ENCODE measurements at regions not wholly inside any gene's neighbourhood (a gene's known extent, or its start where the extent isn't known, plus 50 kb on each side); places are given as distances from the start of the nearest gene placed in this dataset.

- no peak overlapping the region for H3K27ac ChIP-seq
- H3K4me3 ChIP-seq = no peak overlapping the region
- TF ChIP-seq CTCF (IDR thresholded peaks at IDR 0.05) = no peak
- DNase-seq (ENCODE audit: low spot score) = no peak
Observed at GRCh38 chr18:11437046-11437445, 172.3 kb upstream of the SLC35G4 start.

- Histone ChIP-seq H3K4me3 (no peak overlapping the region), H3K27ac (no peak overlapping the region)
- no peak for TF ChIP-seq CTCF (IDR thresholded peaks at IDR 0.05)
- DNase-seq (ENCODE audit: low spot score) = no peak
Observed at GRCh38 chr18:11432360-11432811, 177.0 kb upstream of the SLC35G4 start.

- Histone ChIP-seq H3K27ac (no peak overlapping the region), H3K4me3 (no peak overlapping the region)
- TF ChIP-seq CTCF (IDR thresholded peaks at IDR 0.05) = no peak
- no peak for DNase-seq (ENCODE audit: low spot score)
Observed at GRCh38 chr18:11429876-11430275, 179.5 kb upstream of the SLC35G4 start.

- TF ChIP-seq CTCF (IDR thresholded peaks at IDR 0.05) = no peak
- Histone ChIP-seq H3K27ac (no peak overlapping the region), H3K4me3 (no peak overlapping the region)
- DNase-seq (ENCODE audit: low spot score) = no peak
Observed at GRCh38 chr18:11425211-11425610, 184.2 kb upstream of the SLC35G4 start.

GRCh38 chr18:11419338-11419737 lies 190.1 kb upstream of the SLC35G4 start:
- H3K4me3 ChIP-seq = no peak overlapping the region
- DNase-seq (ENCODE audit: low spot score) = no peak
- no peak for TF ChIP-seq CTCF (IDR thresholded peaks at IDR 0.05)
- H3K27ac ChIP-seq = no peak overlapping the region

- no peak overlapping the region for H3K4me3 ChIP-seq
- no peak overlapping the region for H3K27ac ChIP-seq
- TF ChIP-seq CTCF (IDR thresholded peaks at IDR 0.05) = no peak
- no peak for DNase-seq (ENCODE audit: low spot score)
Observed at GRCh38 chr18:11412811-11413210, 196.6 kb upstream of the SLC35G4 start.

- no peak for TF ChIP-seq CTCF (IDR thresholded peaks at IDR 0.05)
- no peak for DNase-seq (ENCODE audit: low spot score)
- Histone ChIP-seq H3K27ac (no peak overlapping the region), H3K4me3 (no peak overlapping the region)
Observed at GRCh38 chr18:11411048-11411447, 198.3 kb upstream of the SLC35G4 start.

Measured in coronary artery (tissue), 2 donors.